Parathyroid adenoma (tissue), 2 donors: ENCODE measurements at regions not wholly inside any gene's neighbourhood (a gene's known extent, or its start where the extent isn't known, plus 50 kb on each side); places are given as distances from the start of the nearest gene placed in this dataset.

ENCODE experiments used
- H2AFZ ChIP-seq: fragments of 300-600 bp; sonication (generic); one replicate; pipeline ENCODE4 v1.7.0; 2017; ENCODE audit warnings: antibody characterized with exemption, mild to moderate bottlenecking
- H3K27ac ChIP-seq: fragments of 300-600 bp; sonication (generic); one replicate; pipeline ENCODE4 v1.7.0; 2017
- H3K27me3 ChIP-seq: fragments of 300-600 bp; sonication (generic); one replicate; pipeline ENCODE4 v1.7.0; 2017; ENCODE audit warnings: low read length; ENCODE audit not compliant: control insufficient read depth, insufficient read depth
- H3K36me3 ChIP-seq: fragments of 300-600 bp; sonication (generic); one replicate; pipeline ENCODE4 v1.7.0; 2017; ENCODE audit warnings: low read length; ENCODE audit not compliant: control insufficient read depth, insufficient read depth
- H3K4me1 ChIP-seq: fragments of 300-600 bp; sonication (generic); one replicate; pipeline ENCODE4 v1.7.0; 2017; ENCODE audit warnings: control low read depth
- H3K4me2 ChIP-seq: fragments of 300-600 bp; sonication (generic); one replicate; pipeline ENCODE4 v1.7.0; 2017; ENCODE audit warnings: low read length
- H3K4me3 ChIP-seq: fragments of 300-600 bp; sonication (generic); one replicate; pipeline ENCODE4 v1.7.0; 2017; ENCODE audit warnings: low read depth, low read length
- H3K79me2 ChIP-seq: fragments of 300-600 bp; sonication (generic); one replicate; pipeline ENCODE4 v1.7.0; 2017; ENCODE audit warnings: control low read depth
- H3K9ac ChIP-seq: fragments of 300-600 bp; sonication (generic); one replicate; pipeline ENCODE4 v1.7.0; 2017; ENCODE audit warnings: mild to moderate bottlenecking
- H3K9me3 ChIP-seq: fragments of 300-600 bp; sonication (generic); one replicate; pipeline ENCODE4 v1.7.0; 2017; ENCODE audit warnings: low read length; ENCODE audit not compliant: control insufficient read depth
- CTCF ChIP-seq: fragments of 300-600 bp; sonication (generic); IDR thresholded peaks from one replicate; pipeline ENCODE4 v1.7.0; 2017; ENCODE audit warnings: antibody characterized with exemption, mild to moderate bottlenecking
- donor health status: primary hyperparathyroidism.

GRCh38 chr3:146830231-146830630, 225.1 kb upstream of the PLSCR5 start:
- Histone ChIP-seq H3K9ac (no peak overlapping the region), H2AFZ (no peak overlapping the region), H3K27me3 (no peaks in the 10 kb centered on the region), H3K27ac (no peak overlapping the region), H3K4me3 (no peak overlapping the region), H3K9me3 (no peaks in the 10 kb centered on the region), H3K4me2 (no peak overlapping the region), H3K79me2 (no peaks in the 10 kb centered on the region), H3K4me1 (no peaks in the 10 kb centered on the region), H3K36me3 (no peaks in the 10 kb centered on the region)
- TF ChIP-seq CTCF: no peak

GRCh38 chr3:146827836-146828235, 222.7 kb upstream of the PLSCR5 start:
- TF ChIP-seq CTCF: no peak
- Histone ChIP-seq H3K27me3 (no peaks in the 10 kb centered on the region), H3K9me3 (no peaks in the 10 kb centered on the region), H3K4me2 (no peak overlapping the region), H3K36me3 (no peaks in the 10 kb centered on the region), H3K27ac (no peak overlapping the region), H3K4me1 (no peaks in the 10 kb centered on the region), H3K9ac (no peak overlapping the region), H3K4me3 (no peak overlapping the region), H3K79me2 (no peaks in the 10 kb centered on the region), H2AFZ (no peak overlapping the region)

GRCh38 chr3:146823622-146824021, 218.5 kb upstream of the PLSCR5 start:
- Histone ChIP-seq H3K4me2 (no peak overlapping the region), H3K4me3 (no peak overlapping the region), H3K27ac (no peak overlapping the region), H3K27me3 (no peaks in the 10 kb centered on the region), H3K9me3 (no peaks in the 10 kb centered on the region), H3K4me1 (no peaks in the 10 kb centered on the region), H2AFZ (no peak overlapping the region), H3K9ac (no peak overlapping the region), H3K79me2 (no peaks in the 10 kb centered on the region), H3K36me3 (no peaks in the 10 kb centered on the region)
- no peak for TF ChIP-seq CTCF

DNA sequence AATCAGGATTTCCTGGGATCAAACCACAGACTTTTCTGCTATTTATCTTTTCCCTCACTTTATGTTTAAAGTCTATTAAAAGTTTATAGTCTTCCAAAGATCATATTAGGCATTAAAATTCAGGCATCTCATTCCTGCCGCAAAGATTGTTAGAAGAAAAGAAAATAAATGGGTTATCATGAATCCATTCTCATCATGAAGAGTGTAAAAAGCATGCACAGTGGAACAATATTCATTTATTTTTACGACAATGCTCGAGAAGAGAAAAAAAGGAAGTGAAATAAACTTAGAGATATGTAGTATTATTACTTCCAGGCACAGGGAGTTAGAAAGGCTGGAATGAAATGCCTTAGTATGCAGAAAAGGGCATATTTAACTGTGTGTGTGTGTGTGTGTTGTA, 213.7 kb upstream of the PLSCR5 start:
- no peak overlapping the region for H2AFZ ChIP-seq
- H3K27me3 ChIP-seq: no peaks in the 10 kb centered on the region
- no peak overlapping the region for H3K4me2 ChIP-seq
- H3K4me1 ChIP-seq: no peaks in the 10 kb centered on the region
- H3K4me3 ChIP-seq: no peak overlapping the region
- H3K9me3 ChIP-seq: no peaks in the 10 kb centered on the region
- H3K79me2 ChIP-seq: no peaks in the 10 kb centered on the region
- no peak for TF ChIP-seq CTCF
- H3K27ac ChIP-seq: no peak overlapping the region
- no peak overlapping the region for H3K9ac ChIP-seq
- H3K36me3 ChIP-seq: no peaks in the 10 kb centered on the region

- Histone ChIP-seq H3K9ac (no peak overlapping the region), H3K4me2 (no peak overlapping the region), H3K36me3 (no peaks in the 10 kb centered on the region), H3K9me3 (no peaks in the 10 kb centered on the region), H3K4me3 (no peak overlapping the region), H3K79me2 (no peaks in the 10 kb centered on the region), H3K27ac (no peak overlapping the region), H3K4me1 (no peaks in the 10 kb centered on the region), H3K27me3 (no peaks in the 10 kb centered on the region), H2AFZ (no peak overlapping the region)
- TF ChIP-seq CTCF: no peak
These were observed 213.2 kb upstream of the PLSCR5 start for GRCh38 chr3:146818301-146818700.
